B cell (primary cell): ENCODE measurements at regions not wholly inside any gene's neighbourhood (a gene's known extent, or its start where the extent isn't known, plus 50 kb on each side); places are given as distances from the start of the nearest gene placed in this dataset.

ENCODE experiments used
- EZH2 ChIP-seq: IDR thresholded peaks from 2 replicates; pipeline ENCODE4 v1.6.1; 2012; ENCODE audit warnings: borderline replicate concordance, low read depth, mild to moderate bottlenecking, moderate library complexity, low read length; ENCODE audit not compliant: insufficient read depth, poor library complexity, severe bottlenecking
- TF ChIP-seq, protein P1 (sequence below): fragments of 200-600 bp; IDR thresholded peaks from one replicate; pipeline ENCODE4 v1.8.0; 2022; ENCODE audit warnings: antibody characterized with exemption, mild to moderate bottlenecking

DNA sequence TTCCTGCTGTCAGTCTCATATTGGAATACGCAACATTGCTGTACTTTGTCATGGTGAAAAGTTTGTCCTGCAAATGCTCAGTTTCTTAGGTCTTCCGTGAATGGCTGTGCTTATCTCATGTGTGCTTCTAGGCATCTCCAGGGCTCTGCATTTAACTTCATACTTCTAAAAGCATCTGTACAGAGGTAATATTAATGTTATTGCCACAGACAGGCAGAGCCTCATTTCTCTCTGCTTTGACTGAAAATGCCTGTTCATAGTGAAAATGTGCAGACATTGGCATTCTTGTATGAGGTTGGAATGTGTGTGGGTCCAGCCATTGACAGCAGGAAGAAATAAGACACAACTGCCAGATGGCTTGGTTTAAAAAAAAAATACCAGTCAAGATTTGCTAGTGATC, 140.1 kb upstream of the TTC29 start:
- TF ChIP-seq, protein P1, sequence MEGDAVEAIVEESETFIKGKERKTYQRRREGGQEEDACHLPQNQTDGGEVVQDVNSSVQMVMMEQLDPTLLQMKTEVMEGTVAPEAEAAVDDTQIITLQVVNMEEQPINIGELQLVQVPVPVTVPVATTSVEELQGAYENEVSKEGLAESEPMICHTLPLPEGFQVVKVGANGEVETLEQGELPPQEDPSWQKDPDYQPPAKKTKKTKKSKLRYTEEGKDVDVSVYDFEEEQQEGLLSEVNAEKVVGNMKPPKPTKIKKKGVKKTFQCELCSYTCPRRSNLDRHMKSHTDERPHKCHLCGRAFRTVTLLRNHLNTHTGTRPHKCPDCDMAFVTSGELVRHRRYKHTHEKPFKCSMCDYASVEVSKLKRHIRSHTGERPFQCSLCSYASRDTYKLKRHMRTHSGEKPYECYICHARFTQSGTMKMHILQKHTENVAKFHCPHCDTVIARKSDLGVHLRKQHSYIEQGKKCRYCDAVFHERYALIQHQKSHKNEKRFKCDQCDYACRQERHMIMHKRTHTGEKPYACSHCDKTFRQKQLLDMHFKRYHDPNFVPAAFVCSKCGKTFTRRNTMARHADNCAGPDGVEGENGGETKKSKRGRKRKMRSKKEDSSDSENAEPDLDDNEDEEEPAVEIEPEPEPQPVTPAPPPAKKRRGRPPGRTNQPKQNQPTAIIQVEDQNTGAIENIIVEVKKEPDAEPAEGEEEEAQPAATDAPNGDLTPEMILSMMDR = no peak
- no peak for TF ChIP-seq EZH2
